Astrocyte of the hippocampus (primary cell): ENCODE measurements at regions not wholly inside any gene's neighbourhood (a gene's known extent, or its start where the extent isn't known, plus 50 kb on each side); places are given as distances from the start of the nearest gene placed in this dataset.
A peak's percentile ranks its signal among the peaks of the same experiment; 100 is the strongest.

Experiments
- DNase-seq: peaks from one replicate; pipeline ENCODE4 v3.0.0; 2011; ENCODE audit warnings: low read depth, low spot score

- no peak for DNase-seq
Observed at GRCh38 chr2:226336283-226336682, 463.3 kb downstream of the IRS1 start.

- no peak for DNase-seq
Observed at GRCh38 chr2:226334981-226335720, 464.5 kb downstream of the IRS1 start.

- no peak for DNase-seq
Observed at GRCh38 chr2:226333388-226333787, 466.2 kb downstream of the IRS1 start.

- DNase-seq, result no peak
Observed at GRCh38 chr2:226330206-226330605, 469.4 kb downstream of the IRS1 start.

GRCh38 chr2:226329180-226329579, 470.4 kb downstream of the IRS1 start:
- DNase-seq, result no peak

GRCh38 chr2:226327830-226328229, 471.8 kb downstream of the IRS1 start:
- DNase-seq, result no peak

- DNase-seq, result no peak
Observed at GRCh38 chr2:226325526-226325925, 474.1 kb downstream of the IRS1 start.

- DNase-seq, result no peak
Observed at GRCh38 chr2:226320076-226320948, 479.3 kb downstream of the IRS1 start.

- DNase-seq, result no peak
Observed at GRCh38 chr2:226317970-226318369, 481.6 kb downstream of the IRS1 start.

- no peak for DNase-seq
Observed at GRCh38 chr2:226313060-226313459, 486.6 kb downstream of the IRS1 start.

- DNase-seq, result no peak
Observed at GRCh38 chr2:226312155-226312554, 487.5 kb downstream of the IRS1 start.

GRCh38 chr2:226310146-226310545, 489.5 kb downstream of the IRS1 start:
- DNase-seq, result peak; percentile 54

GRCh38 chr2:226308986-226309385, 490.6 kb downstream of the IRS1 start:
- no peak for DNase-seq

- DNase-seq, result no peak
Observed at GRCh38 chr2:226308323-226308680, 491.3 kb downstream of the IRS1 start.

- no peak for DNase-seq
Observed at GRCh38 chr2:226307487-226308322, 491.9 kb downstream of the IRS1 start.

GRCh38 chr2:226306969-226307368, 492.7 kb downstream of the IRS1 start:
- no peak for DNase-seq

- no peak for DNase-seq
Observed at GRCh38 chr2:226304308-226304707, 495.3 kb downstream of the IRS1 start.

GRCh38 chr2:226303707-226304106, 495.9 kb downstream of the IRS1 start:
- no peak for DNase-seq

GRCh38 chr2:226300196-226300886, 499.3 kb downstream of the IRS1 start:
- DNase-seq, result no peak

- no peak for DNase-seq
Observed at GRCh38 chr2:226299771-226300170, 499.8 kb downstream of the IRS1 start.

- no peak for DNase-seq
Observed at GRCh38 chr2:226295681-226296080, 503.9 kb downstream of the IRS1 start.
